ENCODE measurements at regions not wholly inside any gene's neighbourhood (a gene's known extent, or its start where the extent isn't known, plus 50 kb on each side); places are given as distances from the start of the nearest gene placed in this dataset.

GRCh38 chr11:105553025-105553424 lies 56.8 kb upstream of the GRIA4 start:
- DNase-seq, result no peak

GRCh38 chr11:105548359-105548758 lies 61.5 kb upstream of the GRIA4 start:
- no peak for DNase-seq

- no peak for DNase-seq
These were observed 71.3 kb upstream of the GRIA4 start for GRCh38 chr11:105538588-105538987.

- DNase-seq, result no peak
These were observed 72.3 kb upstream of the GRIA4 start for GRCh38 chr11:105537531-105537930.

GRCh38 chr11:105524286-105524685 lies 85.6 kb upstream of the GRIA4 start:
- DNase-seq, result no peak

GRCh38 chr11:105520706-105521345 lies 89.0 kb upstream of the GRIA4 start:
- no peak for DNase-seq

GRCh38 chr11:105507496-105508254 lies 102.2 kb upstream of the GRIA4 start:
- no peak for DNase-seq

GRCh38 chr11:105492010-105492409 lies 117.9 kb upstream of the GRIA4 start:
- DNase-seq, result no peak

GRCh38 chr11:105491394-105491793 lies 118.5 kb upstream of the GRIA4 start:
- DNase-seq, result no peak

- no peak for DNase-seq
These were observed 119.5 kb upstream of the GRIA4 start for GRCh38 chr11:105490333-105490732.

GRCh38 chr11:105489446-105489845 lies 120.4 kb upstream of the GRIA4 start:
- DNase-seq, result peak; percentile 20

GRCh38 chr11:105486929-105487328 lies 122.9 kb upstream of the GRIA4 start:
- no peak for DNase-seq

- DNase-seq, result no peak
These were observed 139.9 kb upstream of the GRIA4 start for GRCh38 chr11:105469931-105470330.

- no peak for DNase-seq
These were observed 141.7 kb upstream of the GRIA4 start for GRCh38 chr11:105468154-105468553.

GRCh38 chr11:105466582-105467228 lies 143.2 kb upstream of the GRIA4 start:
- DNase-seq, result no peak

- DNase-seq, result no peak
These were observed 151.8 kb upstream of the GRIA4 start for GRCh38 chr11:105458071-105458470.

- no peak for DNase-seq
These were observed 152.9 kb upstream of the GRIA4 start for GRCh38 chr11:105456950-105457349.

- no peak for DNase-seq
These were observed 160.7 kb upstream of the GRIA4 start for GRCh38 chr11:105449100-105449734.

- no peak for DNase-seq
These were observed 161.2 kb upstream of the GRIA4 start for GRCh38 chr11:105448703-105449079.

GRCh38 chr11:105447936-105448702 lies 161.8 kb upstream of the GRIA4 start:
- DNase-seq, result no peak

- no peak for DNase-seq
These were observed 166.2 kb upstream of the GRIA4 start for GRCh38 chr11:105443623-105444022.

- no peak for DNase-seq
These were observed 177.5 kb upstream of the GRIA4 start for GRCh38 chr11:105432241-105432995.

Measured in hindlimb muscle (tissue), 1 donor.